ENCODE measurements at regions not wholly inside any gene's neighbourhood (a gene's known extent, or its start where the extent isn't known, plus 50 kb on each side); places are given as distances from the start of the nearest gene placed in this dataset.

- no peaks in the 10 kb centered on the region for H3K4me1 ChIP-seq (ENCODE audit: control insufficient read depth, low read depth, low read length)
- no peak overlapping the region for H3K56ac ChIP-seq (ENCODE audit: low read length)
- H2BK5ac ChIP-seq (ENCODE audit: low read length): no peak overlapping the region
- no peak overlapping the region for H3K18ac ChIP-seq (ENCODE audit: low read length)
- H4K8ac ChIP-seq (ENCODE audit: low read depth, low read length): no peak overlapping the region
- no peak overlapping the region for H3K4ac ChIP-seq (ENCODE audit: low read depth, low read length)
- DNase-seq: no peak
- no peaks in the 10 kb centered on the region for H3K79me2 ChIP-seq (ENCODE audit: control insufficient read depth, insufficient read depth, low read length)
- no peaks in the 10 kb centered on the region for H3K79me1 ChIP-seq (ENCODE audit: low read length)
- H3K27me3 ChIP-seq (ENCODE audit: insufficient read depth, low read length, poor library complexity): no peaks in the 10 kb centered on the region
- no peak overlapping the region for H3K27ac ChIP-seq (ENCODE audit: low read depth, low read length)
- H2BK120ac ChIP-seq (ENCODE audit: low read depth, low read length): no peak overlapping the region
- H2AK5ac ChIP-seq (ENCODE audit: low read length): no peak overlapping the region
- H3K23ac ChIP-seq (ENCODE audit: low read length): no peak overlapping the region
- WGBS (ENCODE audit: extremely low coverage, insufficient coverage, low lambda C conversion rate): no CpG with 5 or more reads among the region's 2 CpGs
- no peak overlapping the region for H3K4me2 ChIP-seq (ENCODE audit: low read length)
- no peak overlapping the region for H4K5ac ChIP-seq (ENCODE audit: low read length)
- no peak overlapping the region for H3K9ac ChIP-seq (ENCODE audit: low read length)
- no peak overlapping the region for H3K4me3 ChIP-seq (ENCODE audit: low read length)
- H3K36me3 ChIP-seq (ENCODE audit: control insufficient read depth, insufficient read depth, low read length): no peaks in the 10 kb centered on the region
- no peak overlapping the region for H2BK15ac ChIP-seq (replicated peaks; ENCODE audit: low read depth)
Measured at GRCh38 chr1:217184854-217185253, 446.0 kb downstream of the GPATCH2 start.

GRCh38 chr1:217182992-217183391, 447.9 kb downstream of the GPATCH2 start:
- no peak overlapping the region for H3K4me2 ChIP-seq (ENCODE audit: low read length)
- H3K9ac ChIP-seq (ENCODE audit: low read length): no peak overlapping the region
- no peak overlapping the region for H3K23ac ChIP-seq (ENCODE audit: low read length)
- no peak overlapping the region for H3K4me3 ChIP-seq (ENCODE audit: low read length)
- H4K5ac ChIP-seq (ENCODE audit: low read length): no peak overlapping the region
- H2AK5ac ChIP-seq (ENCODE audit: low read length): no peak overlapping the region
- no peak overlapping the region for H3K4ac ChIP-seq (ENCODE audit: low read depth, low read length)
- H2BK5ac ChIP-seq (ENCODE audit: low read length): no peak overlapping the region
- no peak overlapping the region for H4K8ac ChIP-seq (ENCODE audit: low read depth, low read length)
- H3K27ac ChIP-seq (ENCODE audit: low read depth, low read length): no peak overlapping the region
- WGBS (ENCODE audit: extremely low coverage, insufficient coverage, low lambda C conversion rate): no CpG with 5 or more reads among the region's 6 CpGs
- no peaks in the 10 kb centered on the region for H3K79me2 ChIP-seq (ENCODE audit: control insufficient read depth, insufficient read depth, low read length)
- no peak overlapping the region for H3K56ac ChIP-seq (ENCODE audit: low read length)
- no peak for DNase-seq
- no peaks in the 10 kb centered on the region for H3K79me1 ChIP-seq (ENCODE audit: low read length)
- no peaks in the 10 kb centered on the region for H3K4me1 ChIP-seq (ENCODE audit: control insufficient read depth, low read depth, low read length)
- no peaks in the 10 kb centered on the region for H3K27me3 ChIP-seq (ENCODE audit: insufficient read depth, low read length, poor library complexity)
- H3K36me3 ChIP-seq (ENCODE audit: control insufficient read depth, insufficient read depth, low read length): no peaks in the 10 kb centered on the region
- H2BK15ac ChIP-seq (replicated peaks; ENCODE audit: low read depth): no peak overlapping the region
- no peak overlapping the region for H3K18ac ChIP-seq (ENCODE audit: low read length)
- H2BK120ac ChIP-seq (ENCODE audit: low read depth, low read length): no peak overlapping the region

- no peak overlapping the region for H3K56ac ChIP-seq (ENCODE audit: low read length)
- no peak overlapping the region for H2AK5ac ChIP-seq (ENCODE audit: low read length)
- no peaks in the 10 kb centered on the region for H3K79me2 ChIP-seq (ENCODE audit: control insufficient read depth, insufficient read depth, low read length)
- H3K4ac ChIP-seq (ENCODE audit: low read depth, low read length): no peak overlapping the region
- no peak overlapping the region for H3K9ac ChIP-seq (ENCODE audit: low read length)
- no peak overlapping the region for H3K23ac ChIP-seq (ENCODE audit: low read length)
- no peak overlapping the region for H4K8ac ChIP-seq (ENCODE audit: low read depth, low read length)
- DNase-seq: no peak
- H3K18ac ChIP-seq (ENCODE audit: low read length): no peak overlapping the region
- H3K36me3 ChIP-seq (ENCODE audit: control insufficient read depth, insufficient read depth, low read length): no peaks in the 10 kb centered on the region
- H2BK120ac ChIP-seq (ENCODE audit: low read depth, low read length): no peak overlapping the region
- no peaks in the 10 kb centered on the region for H3K79me1 ChIP-seq (ENCODE audit: low read length)
- H3K4me1 ChIP-seq (ENCODE audit: control insufficient read depth, low read depth, low read length): no peaks in the 10 kb centered on the region
- no peak overlapping the region for H3K4me3 ChIP-seq (ENCODE audit: low read length)
- no peak overlapping the region for H3K27ac ChIP-seq (ENCODE audit: low read depth, low read length)
- H3K27me3 ChIP-seq (ENCODE audit: insufficient read depth, low read length, poor library complexity): no peaks in the 10 kb centered on the region
- no peak overlapping the region for H4K5ac ChIP-seq (ENCODE audit: low read length)
- H2BK15ac ChIP-seq (replicated peaks; ENCODE audit: low read depth): no peak overlapping the region
- H2BK5ac ChIP-seq (ENCODE audit: low read length): no peak overlapping the region
- H3K4me2 ChIP-seq (ENCODE audit: low read length): no peak overlapping the region
Measured at GRCh38 chr1:217181756-217182155, 449.1 kb downstream of the GPATCH2 start.

GRCh38 chr1:217181176-217181746, 449.6 kb downstream of the GPATCH2 start:
- DNase-seq: no peak
- Histone ChIP-seq H3K79me2 (ENCODE audit: control insufficient read depth, insufficient read depth, low read length) (no peaks in the 10 kb centered on the region), H3K27me3 (ENCODE audit: insufficient read depth, low read length, poor library complexity) (no peaks in the 10 kb centered on the region), H2BK120ac (ENCODE audit: low read depth, low read length) (no peak overlapping the region), H3K23ac (ENCODE audit: low read length) (no peak overlapping the region), H2BK15ac (replicated peaks; ENCODE audit: low read depth) (no peak overlapping the region), H3K4ac (ENCODE audit: low read depth, low read length) (no peak overlapping the region), H3K27ac (ENCODE audit: low read depth, low read length) (no peak overlapping the region), H3K18ac (ENCODE audit: low read length) (no peak overlapping the region), H3K4me1 (ENCODE audit: control insufficient read depth, low read depth, low read length) (no peaks in the 10 kb centered on the region), H3K79me1 (ENCODE audit: low read length) (no peaks in the 10 kb centered on the region), H2AK5ac (ENCODE audit: low read length) (no peak overlapping the region), H3K4me2 (ENCODE audit: low read length) (no peak overlapping the region), H3K4me3 (ENCODE audit: low read length) (no peak overlapping the region), H3K36me3 (ENCODE audit: control insufficient read depth, insufficient read depth, low read length) (no peaks in the 10 kb centered on the region), H4K8ac (ENCODE audit: low read depth, low read length) (no peak overlapping the region), H3K56ac (ENCODE audit: low read length) (no peak overlapping the region), H3K9ac (ENCODE audit: low read length) (no peak overlapping the region), H2BK5ac (ENCODE audit: low read length) (no peak overlapping the region), H4K5ac (ENCODE audit: low read length) (no peak overlapping the region)
- no CpG with 5 or more reads among the region's 3 CpGs for WGBS (ENCODE audit: extremely low coverage, insufficient coverage, low lambda C conversion rate)

GRCh38 chr1:217180443-217180842, 450.4 kb downstream of the GPATCH2 start:
- no peak overlapping the region for H2BK120ac ChIP-seq (ENCODE audit: low read depth, low read length)
- H3K36me3 ChIP-seq (ENCODE audit: control insufficient read depth, insufficient read depth, low read length): no peaks in the 10 kb centered on the region
- H2BK15ac ChIP-seq (replicated peaks; ENCODE audit: low read depth): no peak overlapping the region
- H4K8ac ChIP-seq (ENCODE audit: low read depth, low read length): no peak overlapping the region
- no peak overlapping the region for H3K4me3 ChIP-seq (ENCODE audit: low read length)
- H3K27ac ChIP-seq (ENCODE audit: low read depth, low read length): no peak overlapping the region
- H2AK5ac ChIP-seq (ENCODE audit: low read length): no peak overlapping the region
- no peak overlapping the region for H3K4me2 ChIP-seq (ENCODE audit: low read length)
- H3K79me1 ChIP-seq (ENCODE audit: low read length): no peaks in the 10 kb centered on the region
- DNase-seq: no peak
- no peak overlapping the region for H3K56ac ChIP-seq (ENCODE audit: low read length)
- no peak overlapping the region for H4K5ac ChIP-seq (ENCODE audit: low read length)
- no CpG with 5 or more reads among the region's 4 CpGs for WGBS (ENCODE audit: extremely low coverage, insufficient coverage, low lambda C conversion rate)
- no peaks in the 10 kb centered on the region for H3K27me3 ChIP-seq (ENCODE audit: insufficient read depth, low read length, poor library complexity)
- H3K4ac ChIP-seq (ENCODE audit: low read depth, low read length): no peak overlapping the region
- H3K23ac ChIP-seq (ENCODE audit: low read length): no peak overlapping the region
- no peak overlapping the region for H3K9ac ChIP-seq (ENCODE audit: low read length)
- no peaks in the 10 kb centered on the region for H3K79me2 ChIP-seq (ENCODE audit: control insufficient read depth, insufficient read depth, low read length)
- H3K18ac ChIP-seq (ENCODE audit: low read length): no peak overlapping the region
- no peaks in the 10 kb centered on the region for H3K4me1 ChIP-seq (ENCODE audit: control insufficient read depth, low read depth, low read length)
- no peak overlapping the region for H2BK5ac ChIP-seq (ENCODE audit: low read length)

- H3K4me2 ChIP-seq (ENCODE audit: low read length): no peak overlapping the region
- no peak overlapping the region for H3K4me3 ChIP-seq (ENCODE audit: low read length)
Measured at GRCh38 chr1:217164403-217164802, 441.2 kb upstream of the ESRRG start.

More at GRCh38 chr1:217164403-217164802, 441.2 kb upstream of the ESRRG start:
- Histone ChIP-seq H3K27me3 (ENCODE audit: insufficient read depth, low read length, poor library complexity) (no peaks in the 10 kb centered on the region), H3K23ac (ENCODE audit: low read length) (no peak overlapping the region), H2AK5ac (ENCODE audit: low read length) (no peak overlapping the region), H2BK5ac (ENCODE audit: low read length) (no peak overlapping the region), H4K5ac (ENCODE audit: low read length) (no peak overlapping the region), H2BK15ac (replicated peaks; ENCODE audit: low read depth) (no peak overlapping the region), H3K36me3 (ENCODE audit: control insufficient read depth, insufficient read depth, low read length) (no peaks in the 10 kb centered on the region), H2BK120ac (ENCODE audit: low read depth, low read length) (no peak overlapping the region), H3K4me1 (ENCODE audit: control insufficient read depth, low read depth, low read length) (no peaks in the 10 kb centered on the region), H3K9ac (ENCODE audit: low read length) (no peak overlapping the region), H3K79me1 (ENCODE audit: low read length) (no peaks in the 10 kb centered on the region), H3K79me2 (ENCODE audit: control insufficient read depth, insufficient read depth, low read length) (no peaks in the 10 kb centered on the region), H3K4ac (ENCODE audit: low read depth, low read length) (no peak overlapping the region), H4K8ac (ENCODE audit: low read depth, low read length) (no peak overlapping the region), H3K18ac (ENCODE audit: low read length) (no peak overlapping the region), H3K27ac (ENCODE audit: low read depth, low read length) (no peak overlapping the region), H3K56ac (ENCODE audit: low read length) (no peak overlapping the region)
- DNase-seq: no peak
- no CpG with 5 or more reads among the region's 4 CpGs for WGBS (ENCODE audit: extremely low coverage, insufficient coverage, low lambda C conversion rate)

Data from mesendoderm (in vitro differentiated cells).